CD4-positive, alpha-beta memory T cell (primary cell): ENCODE measurements at regions not wholly inside any gene's neighbourhood (a gene's known extent, or its start where the extent isn't known, plus 50 kb on each side); places are given as distances from the start of the nearest gene placed in this dataset.

Experiments used
- CTCF ChIA-PET: fragments of 350-600 bp; sonication (Branson Sonifier 250); formaldehyde crosslinking; loops from one replicate; lab custom pipeline; 2021; ENCODE audit warnings: inconsistent platforms; ENCODE audit not compliant: partially characterized antibody; lab: Charles Lee
- POLR2A ChIA-PET: fragments of 350-600 bp; sonication (Branson Sonifier 250); formaldehyde crosslinking; loops from one replicate; lab custom pipeline; 2021; ENCODE audit not compliant: partially characterized antibody; lab: Charles Lee
- DNase-seq, 5 donors: peaks; one replicate each; pipeline versions ENCODE4 v3.0.0 to v3.0.0-alpha.2; 2020 to 2022; ENCODE audit warnings: mixed read lengths in 1 of 5
- H3K27ac ChIP-seq: one replicate; pipeline ENCODE4 v1.7.0; 2013; ENCODE audit warnings: low read depth, low read length
- H3K27me3 ChIP-seq: 2 replicates; pipeline ENCODE4 v1.7.0; 2013; ENCODE audit warnings: mild to moderate bottlenecking, low read length, moderate library complexity; ENCODE audit not compliant: insufficient read depth
- H3K36me3 ChIP-seq: 2 replicates; pipeline ENCODE4 v1.7.0; 2013; ENCODE audit warnings: mild to moderate bottlenecking, low read length, moderate library complexity; ENCODE audit not compliant: insufficient read depth
- H3K4me1 ChIP-seq: 2 replicates; pipeline ENCODE4 v1.7.0; 2013; ENCODE audit warnings: mild to moderate bottlenecking, low read length, moderate library complexity; ENCODE audit not compliant: insufficient read depth
- H3K4me3 ChIP-seq, 2 donors: one replicate each; pipeline ENCODE4 v1.7.0; 2013; ENCODE audit warnings: low read length in 2 of 2, mild to moderate bottlenecking in 1 of 2
- H3K9me3 ChIP-seq, 2 donors: one replicate each; pipeline ENCODE4 v1.7.0; 2013; ENCODE audit warnings: low read length in 2 of 2, control low read depth in 1 of 2; ENCODE audit not compliant: control insufficient read depth in 1 of 2
- H3K27ac Mint-ChIP-seq, 7 donors: one replicate each; pipeline ENCODE4 v1.8.0; 2020 to 2021; ENCODE audit warnings: mixed read lengths in 7 of 7, mild to moderate bottlenecking in 6 of 7, inconsistent platforms in 3 of 7, moderate library complexity in 3 of 7
- H3K27me3 Mint-ChIP-seq, 2 donors: one replicate each; pipeline ENCODE4 v1.8.0; 2020 to 2021; ENCODE audit warnings: mixed read lengths in 2 of 2
- H3K36me3 Mint-ChIP-seq, 2 donors: one replicate each; pipeline ENCODE4 v1.8.0; 2020 to 2021; ENCODE audit warnings: mixed read lengths in 2 of 2, inconsistent platforms in 1 of 2, mild to moderate bottlenecking in 1 of 2
- H3K4me1 Mint-ChIP-seq, 4 donors: one replicate each; pipeline ENCODE4 v1.8.0; 2020 to 2021; ENCODE audit warnings: mixed read lengths in 4 of 4, mild to moderate bottlenecking in 1 of 4
- H3K4me3 Mint-ChIP-seq, 8 donors: one replicate each; pipeline ENCODE4 v1.8.0; 2020 to 2021; ENCODE audit warnings: mixed read lengths in 8 of 8, mild to moderate bottlenecking in 7 of 8, moderate library complexity in 6 of 8, inconsistent platforms in 3 of 8
- H3K9me3 Mint-ChIP-seq, 8 donors: one replicate each; pipeline ENCODE4 v1.8.0; 2020 to 2021; ENCODE audit warnings: mixed read lengths in 8 of 8, mild to moderate bottlenecking in 5 of 8, inconsistent platforms in 3 of 8, moderate library complexity in 1 of 8
- intact Hi-C: fragments of 100-400 bp; cut with micrococcal nuclease; formaldehyde crosslinking; loops from one replicate; pipeline ENCODE4 v1.15.1; 2023

- Histone ChIP-seq H3K4me1 (no peaks in the 10 kb centered on the region), H3K27me3 (no peaks in the 10 kb centered on the region), H3K27ac (no peak overlapping the region), H3K36me3 (no peaks in the 10 kb centered on the region), H3K9me3 (no peaks in the 10 kb centered on the region), H3K4me3 (no peak overlapping the region)
- ChIA-PET POLR2A (no interaction called here), CTCF (no interaction called here)
- Mint-ChIP-seq H3K36me3 (no peaks in the 10 kb centered on the region), H3K4me3 (no peak overlapping the region), H3K27ac (no peak overlapping the region), H3K9me3 (no peaks in the 10 kb centered on the region), H3K27me3 (peaks cover 2 to 9% of the 10 kb centered on the region in 2 donors), H3K4me1 (peaks cover 0 to 8% (median 6%) of the 10 kb centered on the region in 4 donors)
- intact Hi-C loops = no loop called here
- no peak for DNase-seq
Measured at GRCh38 chr3:194279101-194279500, 72.0 kb downstream of the CPN2 start.

GRCh38 chr3:194279701-194280360, 71.3 kb downstream of the CPN2 start:
- Mint-ChIP-seq H3K4me3 (no peak overlapping the region), H3K4me1 (peaks cover 0 to 6% (median 5%) of the 10 kb centered on the region in 4 donors), H3K36me3 (no peaks in the 10 kb centered on the region), H3K27me3 (peaks cover 2 to 9% of the 10 kb centered on the region in 2 donors), H3K9me3 (no peaks in the 10 kb centered on the region), H3K27ac (no peak overlapping the region)
- POLR2A ChIA-PET = no interaction called here
- CTCF ChIA-PET = no interaction called here
- intact Hi-C loops = no loop called here
- DNase-seq = no peak
- H3K4me3 ChIP-seq = no peak overlapping the region
- H3K27me3 ChIP-seq = no peaks in the 10 kb centered on the region
- no peak overlapping the region for H3K27ac ChIP-seq
- H3K36me3 ChIP-seq = no peaks in the 10 kb centered on the region
- no peaks in the 10 kb centered on the region for H3K4me1 ChIP-seq
- H3K9me3 ChIP-seq = no peaks in the 10 kb centered on the region

GRCh38 chr3:194280777-194281176, 70.4 kb downstream of the CPN2 start:
- Histone ChIP-seq H3K27me3 (no peaks in the 10 kb centered on the region), H3K9me3 (no peaks in the 10 kb centered on the region), H3K4me3 (no peak overlapping the region), H3K4me1 (no peaks in the 10 kb centered on the region), H3K27ac (no peak overlapping the region), H3K36me3 (no peaks in the 10 kb centered on the region)
- Mint-ChIP-seq H3K4me1 (no peaks in the 10 kb centered on the region), H3K27me3 (peaks cover 2 to 5% of the 10 kb centered on the region in 2 donors), H3K27ac (no peak overlapping the region), H3K9me3 (no peaks in the 10 kb centered on the region), H3K36me3 (no peaks in the 10 kb centered on the region), H3K4me3 (no peak overlapping the region)
- intact Hi-C loops = no loop called here
- no peak for DNase-seq
- ChIA-PET CTCF (no interaction called here), POLR2A (no interaction called here)

GRCh38 chr3:194281306-194281705, 69.8 kb downstream of the CPN2 start:
- Mint-ChIP-seq H3K4me3 (no peak overlapping the region), H3K36me3 (no peaks in the 10 kb centered on the region), H3K27me3 (peaks cover 2 to 5% of the 10 kb centered on the region in 2 donors), H3K9me3 (no peaks in the 10 kb centered on the region), H3K27ac (no peak overlapping the region), H3K4me1 (no peaks in the 10 kb centered on the region)
- Histone ChIP-seq H3K27ac (no peak overlapping the region), H3K9me3 (no peaks in the 10 kb centered on the region), H3K27me3 (no peaks in the 10 kb centered on the region), H3K4me3 (no peak overlapping the region), H3K36me3 (no peaks in the 10 kb centered on the region), H3K4me1 (no peaks in the 10 kb centered on the region)
- DNase-seq = no peak
- POLR2A ChIA-PET = no interaction called here
- CTCF ChIA-PET = no interaction called here
- intact Hi-C loops = no loop called here

- intact Hi-C loops = no loop called here
- POLR2A ChIA-PET = no interaction called here
- Histone ChIP-seq H3K4me3 (no peak overlapping the region), H3K4me1 (no peaks in the 10 kb centered on the region), H3K27me3 (no peaks in the 10 kb centered on the region), H3K36me3 (no peaks in the 10 kb centered on the region), H3K27ac (no peak overlapping the region), H3K9me3 (no peaks in the 10 kb centered on the region)
- Mint-ChIP-seq H3K4me1 (no peaks in the 10 kb centered on the region), H3K4me3 (no peak overlapping the region), H3K27ac (no peak overlapping the region), H3K9me3 (no peaks in the 10 kb centered on the region), H3K36me3 (no peaks in the 10 kb centered on the region), H3K27me3 (peaks cover 2 to 5% of the 10 kb centered on the region in 2 donors)
- no peak for DNase-seq
- CTCF ChIA-PET = interaction anchor here (1.5 kb wide), 1 partner anchor 17 kb away, joined by 3 read pairs; no protein-coding TSS in a partner anchor
Measured at GRCh38 chr3:194281766-194282165, 69.4 kb downstream of the CPN2 start.

- Histone ChIP-seq H3K36me3 (no peaks in the 10 kb centered on the region), H3K9me3 (no peaks in the 10 kb centered on the region), H3K27me3 (no peaks in the 10 kb centered on the region), H3K4me1 (no peaks in the 10 kb centered on the region), H3K4me3 (no peak overlapping the region), H3K27ac (no peak overlapping the region)
- H3K4me1 Mint-ChIP-seq = no peaks in the 10 kb centered on the region
- ChIA-PET POLR2A (no interaction called here), CTCF (interaction anchor here (1.5 kb wide), 1 partner anchor 16 kb away, joined by 3 read pairs; no protein-coding TSS in a partner anchor)
- H3K27me3 Mint-ChIP-seq = peaks cover 6 to 7% of the 10 kb centered on the region in 2 donors
- no peak for DNase-seq
- H3K36me3 Mint-ChIP-seq = no peaks in the 10 kb centered on the region
- no peak overlapping the region for H3K4me3 Mint-ChIP-seq
- H3K9me3 Mint-ChIP-seq = no peaks in the 10 kb centered on the region
- no peak overlapping the region for H3K27ac Mint-ChIP-seq
- intact Hi-C loops = no loop called here
Measured at GRCh38 chr3:194282436-194283122, 68.5 kb downstream of the CPN2 start.

GRCh38 chr3:194283221-194284006, 67.7 kb downstream of the CPN2 start:
- Histone ChIP-seq H3K27ac (no peak overlapping the region), H3K9me3 (no peaks in the 10 kb centered on the region), H3K4me1 (no peaks in the 10 kb centered on the region), H3K27me3 (no peaks in the 10 kb centered on the region), H3K4me3 (no peak overlapping the region), H3K36me3 (no peaks in the 10 kb centered on the region)
- DNase-seq = no peak
- H3K36me3 Mint-ChIP-seq = no peaks in the 10 kb centered on the region
- intact Hi-C loops = no loop called here
- no peaks in the 10 kb centered on the region for H3K9me3 Mint-ChIP-seq
- no peaks in the 10 kb centered on the region for H3K4me1 Mint-ChIP-seq
- H3K27ac Mint-ChIP-seq = peak overlapping the region in 1 of 7 donors; percentile 58
- H3K4me3 Mint-ChIP-seq = no peak overlapping the region
- H3K27me3 Mint-ChIP-seq = peaks cover 6 to 11% of the 10 kb centered on the region in 2 donors
- CTCF ChIA-PET = interaction anchor here (1.5 kb wide), 1 partner anchor 15 kb away, joined by 3 read pairs; no protein-coding TSS in a partner anchor
- POLR2A ChIA-PET = no interaction called here
